ENCODE measurements at regions not wholly inside any gene's neighbourhood (a gene's known extent, or its start where the extent isn't known, plus 50 kb on each side); places are given as distances from the start of the nearest gene placed in this dataset.

DNA sequence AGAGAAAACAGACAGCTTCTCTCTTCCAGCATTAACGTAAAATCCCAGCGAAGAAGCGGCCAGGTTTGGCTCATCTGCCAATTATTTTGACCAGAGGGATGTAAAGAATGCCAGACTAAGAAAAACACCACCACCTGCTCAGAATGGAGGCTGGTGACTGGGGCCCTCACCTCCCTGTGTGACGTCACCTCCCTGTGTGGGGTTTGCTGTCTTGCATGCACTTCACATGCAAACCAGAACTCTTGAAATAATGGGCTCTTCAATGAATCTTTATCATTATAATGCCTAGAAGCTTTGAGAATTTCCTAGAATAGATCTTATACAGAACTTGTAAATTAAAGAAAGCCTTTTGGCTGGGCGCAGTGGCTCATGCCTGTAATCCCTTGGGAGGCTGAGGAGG lies 101.8 kb upstream of the WAC start:
- no peak for TF ChIP-seq ZNF333 (CRISPR knock-in tag; IDR thresholded peaks at IDR 0.05; ENCODE audit: borderline replicate concordance)
- TF ChIP-seq CREB1 (IDR thresholded peaks at IDR 0.05), result peak; percentile 93
- TF ChIP-seq CREB1 (CRISPR knock-in tag; IDR thresholded peaks at IDR 0.05), result no peak
- peak; percentile 83 for TF ChIP-seq ATF7 (IDR thresholded peaks at IDR 0.05)
- no peak for TF ChIP-seq ATF7 (CRISPR knock-in tag; IDR thresholded peaks at IDR 0.05)
- Histone ChIP-seq H3K4me1 (ENCODE audit: insufficient read depth, low read length) (peaks cover 15% of the 10 kb centered on the region), H3K79me2 (ENCODE audit: insufficient read depth, low read length) (no peaks in the 10 kb centered on the region), H3K4me3 (replicated peaks in 1 of 3; ENCODE audit: insufficient read depth in 1 of 3, low read depth in 2 of 3, low read length in 3 of 3) (no peak overlapping the region), H2AFZ (ENCODE audit: low read length) (peak overlapping the region; percentile 29), H3K9ac (ENCODE audit: insufficient read depth, low read depth, low read length) (no peak overlapping the region), H3K36me3 (replicated peaks in 1 of 2; ENCODE audit: control insufficient read depth in 1 of 2, insufficient read depth in 2 of 2, low read length in 2 of 2) (no peaks in the 10 kb centered on the region), H3K27me3 (ENCODE audit: control insufficient read depth in 1 of 2, insufficient read depth in 2 of 2, low read length in 2 of 2) (no peaks in the 10 kb centered on the region; a peak in 1 of 5 replicates), H3K27ac (ENCODE audit: extremely low read length, insufficient read depth, low read length) (no peak overlapping the region), H3K9me3 (ENCODE audit: low read length) (no peaks in the 10 kb centered on the region), H4K20me1 (ENCODE audit: insufficient read depth, low read length) (no peaks in the 10 kb centered on the region), H3K4me2 (ENCODE audit: low read depth, low read length) (no peak overlapping the region)
- ATAC-seq (no peak), DNase-seq (ENCODE audit: low spot score) (no peak), FAIRE-seq (no peak)
- in situ Hi-C loops (cut with HindIII; ENCODE audit: extremely low pct_ligation_motif_present, low pct_unique_long_range_greater_than_20kb) (loop anchor here (10.0 kb wide), 1 partner anchor 104 kb away; the partner anchor contains the start of gene WAC), intact Hi-C loops (cut with micrococcal nuclease; ENCODE audit: unreplicated experiment) (no loop called here)
- no TSS peak for BruUV-seq (replicated peaks)
- ChIA-PET POLR2A (no interaction called here), CTCF (ENCODE audit: low intra/inter-chr PET ratio, low total read pairs) (no interaction called here)
- 44% methylated on average over 5 of the region's 5 CpGs for WGBS (ENCODE audit: low lambda C conversion rate)

DNA sequence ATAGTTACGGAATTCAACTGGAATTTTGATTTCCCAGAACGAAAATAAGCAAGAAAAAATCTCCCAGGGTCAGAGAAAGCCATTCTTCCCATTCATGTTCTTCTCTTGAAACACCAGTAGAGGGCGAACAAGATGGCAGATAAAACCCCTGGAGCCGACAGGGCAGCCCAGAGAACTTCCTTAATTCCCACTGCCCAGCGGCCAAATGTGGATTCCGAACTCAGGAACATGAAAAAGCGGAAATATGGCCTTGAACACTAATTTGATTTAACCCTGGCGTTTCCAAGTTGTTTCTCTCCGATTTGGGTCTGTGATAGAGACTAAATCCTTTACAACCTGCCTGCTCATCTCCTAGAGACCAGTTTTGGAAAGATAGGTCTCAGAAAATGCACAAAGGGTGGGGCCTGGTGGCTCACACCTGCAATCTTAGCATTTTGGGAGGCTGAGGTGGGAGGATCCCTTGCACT lies 100.7 kb upstream of the WAC start:
- H4K20me1 ChIP-seq (ENCODE audit: insufficient read depth, low read length), result no peaks in the 10 kb centered on the region
- POLR2A ChIA-PET, result no interaction called here
- H3K4me2 ChIP-seq (ENCODE audit: low read depth, low read length), result peak overlapping the region; percentile 77
- peak overlapping the region in 2 of 3 experiments; percentile 23 to 26; a peak in 1 of 6 replicates for H3K4me3 ChIP-seq (replicated peaks in 1 of 3; ENCODE audit: insufficient read depth in 1 of 3, low read depth in 2 of 3, low read length in 3 of 3)
- H3K27ac ChIP-seq (ENCODE audit: extremely low read length, insufficient read depth, low read length), result no peak overlapping the region
- peaks cover 2 to 7% of the 10 kb centered on the region in 2 experiments; a peak in 2 of 5 replicates for H3K27me3 ChIP-seq (ENCODE audit: control insufficient read depth in 1 of 2, insufficient read depth in 2 of 2, low read length in 2 of 2)
- peak; percentile 80 for ATAC-seq
- CTCF ChIA-PET (ENCODE audit: low intra/inter-chr PET ratio, low total read pairs), result no interaction called here
- no TSS peak for BruUV-seq (replicated peaks)
- H3K4me1 ChIP-seq (ENCODE audit: insufficient read depth, low read length), result peaks cover 15% of the 10 kb centered on the region
- intact Hi-C loops (cut with micrococcal nuclease; ENCODE audit: unreplicated experiment) (loop anchor here (1.0 to 2.0 kb wide), 2 partner anchors 101 to 156 kb away; partner anchors contain the start of gene WAC), in situ Hi-C loops (cut with HindIII; ENCODE audit: extremely low pct_ligation_motif_present, low pct_unique_long_range_greater_than_20kb) (loop anchor here (10.0 kb wide), 1 partner anchor 103 kb away; the partner anchor contains the start of gene WAC)
- WGBS (ENCODE audit: low lambda C conversion rate), result 0% methylated on average over 9 of the region's 9 CpGs
- peak overlapping the region; percentile 31; the same call in 1 of the 2 replicates for H3K9ac ChIP-seq (ENCODE audit: insufficient read depth, low read depth, low read length)
- H3K79me2 ChIP-seq (ENCODE audit: insufficient read depth, low read length), result no peaks in the 10 kb centered on the region
- H3K36me3 ChIP-seq (replicated peaks in 1 of 2; ENCODE audit: control insufficient read depth in 1 of 2, insufficient read depth in 2 of 2, low read length in 2 of 2), result no peaks in the 10 kb centered on the region
- H3K9me3 ChIP-seq (ENCODE audit: low read length), result no peaks in the 10 kb centered on the region
- H2AFZ ChIP-seq (ENCODE audit: low read length), result no peak overlapping the region
- peak; percentile 66 for DNase-seq (ENCODE audit: low spot score)
- FAIRE-seq, result peak; percentile 81
- TF ChIP-seq CTCF (CRISPR knock-in tag; IDR thresholded peaks at IDR 0.05) (peak; percentile 73), SMC3 (IDR thresholded peaks at IDR 0.05; ENCODE audit: low read length) (peak; percentile 66; the same call in 1 of the 2 replicates), ELF3 (CRISPR knock-in tag; IDR thresholded peaks at IDR 0.05) (peak; percentile 59; the same call in 1 of the 2 replicates), ZNF34 (CRISPR knock-in tag; IDR thresholded peaks at IDR 0.05; ENCODE audit: borderline replicate concordance) (no peak), SIN3A (IDR thresholded peaks at IDR 0.05; ENCODE audit: borderline replicate concordance, low read depth, low read length) (no peak), KDM4B (CRISPR knock-in tag; IDR thresholded peaks at IDR 0.05) (no peak), ZNF33A (CRISPR knock-in tag; IDR thresholded peaks at IDR 0.05; ENCODE audit: borderline replicate concordance) (no peak), FOSL1 (CRISPR knock-in tag; IDR thresholded peaks at IDR 0.05; ENCODE audit: borderline replicate concordance) (no peak)
- TF ChIP-seq, protein P1, sequence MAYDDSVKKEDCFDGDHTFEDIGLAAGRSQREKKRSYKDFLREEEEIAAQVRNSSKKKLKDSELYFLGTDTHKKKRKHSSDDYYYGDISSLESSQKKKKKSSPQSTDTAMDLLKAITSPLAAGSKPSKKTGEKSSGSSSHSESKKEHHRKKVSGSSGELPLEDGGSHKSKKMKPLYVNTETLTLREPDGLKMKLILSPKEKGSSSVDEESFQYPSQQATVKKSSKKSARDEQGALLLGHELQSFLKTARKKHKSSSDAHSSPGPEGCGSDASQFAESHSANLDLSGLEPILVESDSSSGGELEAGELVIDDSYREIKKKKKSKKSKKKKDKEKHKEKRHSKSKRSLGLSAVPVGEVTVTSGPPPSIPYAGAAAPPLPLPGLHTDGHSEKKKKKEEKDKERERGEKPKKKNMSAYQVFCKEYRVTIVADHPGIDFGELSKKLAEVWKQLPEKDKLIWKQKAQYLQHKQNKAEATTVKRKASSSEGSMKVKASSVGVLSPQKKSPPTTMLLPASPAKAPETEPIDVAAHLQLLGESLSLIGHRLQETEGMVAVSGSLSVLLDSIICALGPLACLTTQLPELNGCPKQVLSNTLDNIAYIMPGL (CRISPR knock-in tag; IDR thresholded peaks at IDR 0.05; ENCODE audit: borderline replicate concordance in 1 of 2, low read depth in 1 of 2), result peak in 1 of 2 experiments; percentile 47; a peak in 1 of 4 replicates
- TF ChIP-seq, protein P2, sequence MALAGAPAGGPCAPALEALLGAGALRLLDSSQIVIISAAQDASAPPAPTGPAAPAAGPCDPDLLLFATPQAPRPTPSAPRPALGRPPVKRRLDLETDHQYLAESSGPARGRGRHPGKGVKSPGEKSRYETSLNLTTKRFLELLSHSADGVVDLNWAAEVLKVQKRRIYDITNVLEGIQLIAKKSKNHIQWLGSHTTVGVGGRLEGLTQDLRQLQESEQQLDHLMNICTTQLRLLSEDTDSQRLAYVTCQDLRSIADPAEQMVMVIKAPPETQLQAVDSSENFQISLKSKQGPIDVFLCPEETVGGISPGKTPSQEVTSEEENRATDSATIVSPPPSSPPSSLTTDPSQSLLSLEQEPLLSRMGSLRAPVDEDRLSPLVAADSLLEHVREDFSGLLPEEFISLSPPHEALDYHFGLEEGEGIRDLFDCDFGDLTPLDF (CRISPR knock-in tag; IDR thresholded peaks at IDR 0.05), result no peak; the same call in 1 of the 2 replicates

Measured in HepG2 (cell line).